Testis (tissue), 2 donors: ENCODE measurements at regions not wholly inside any gene's neighbourhood (a gene's known extent, or its start where the extent isn't known, plus 50 kb on each side); places are given as distances from the start of the nearest gene placed in this dataset.

Source experiments
- small RNA-seq, 2 donors: library from RNA; depleted of rRNA; stranded (forward); fragments of <200 nt; gene quantifications; one replicate each; pipeline ENCODE3, GENCODE V24; 2016

Small RNA genes in the stretch of these regions (small RNA-seq; reads per million reads assigned to genes)
- 0 reads per million in 2 donors for gene RF00019
